Heart left ventricle (tissue), 13 donors: ENCODE measurements at regions not wholly inside any gene's neighbourhood (a gene's known extent, or its start where the extent isn't known, plus 50 kb on each side); places are given as distances from the start of the nearest gene placed in this dataset.

Experiments
- POLR2A ChIP-seq, 2 donors: fragments of 450-650 bp; IDR thresholded peaks; one replicate each; pipeline ENCODE4 v1.6.1; 2017; ENCODE audit warnings: antibody characterized with exemption in 2 of 2, mild to moderate bottlenecking in 2 of 2, moderate library complexity in 2 of 2
- TF ChIP-seq, protein P1 (sequence below), 12 donors: fragments of 200-600 bp; sonication (generic) in 4 of 12; IDR thresholded peaks; one replicate each; pipeline versions ENCODE4 v1.5.0 to v1.8.0; 2018 to 2022; ENCODE audit warnings: antibody characterized with exemption in 12 of 12, mild to moderate bottlenecking in 5 of 12
- donor health status: ischemic (EF 13 %, LVEDD 7.1; RV severe dilation, severe dysfunction).
- donor health status: DM: no; HTN: yes; CAD: no.
- donor health status: DM: no; HTN: no; CAD: no.
- donor health status: ischemic (EF 25% LVEDD 6.9; RV normal size, moderate dysfunction).
- donor health status: ischemic (EF 25% LVEDD 5.7; RV mildly dilated, moderate dysfunction).
- donor health status: ischemic (EF 35%, LVEDD 5.7; RV mildly dilated, moderate dysfunction).
- donor health status: nonischemic (EF 11% LVEDD 7.7; RV severe dilation, severe dysfunction).
- donor health status: DM: yes; HTN: yes; CAD: no.
- donor health status: PGD.
- donor health status: ischemic (EF 29% LVEDD 5.4; RV normal size, mild dysfunction).
- donor health status: nonischemic (EF 23%, LVEDD 6.1; RV moderate dilation, normal function).

DNA sequence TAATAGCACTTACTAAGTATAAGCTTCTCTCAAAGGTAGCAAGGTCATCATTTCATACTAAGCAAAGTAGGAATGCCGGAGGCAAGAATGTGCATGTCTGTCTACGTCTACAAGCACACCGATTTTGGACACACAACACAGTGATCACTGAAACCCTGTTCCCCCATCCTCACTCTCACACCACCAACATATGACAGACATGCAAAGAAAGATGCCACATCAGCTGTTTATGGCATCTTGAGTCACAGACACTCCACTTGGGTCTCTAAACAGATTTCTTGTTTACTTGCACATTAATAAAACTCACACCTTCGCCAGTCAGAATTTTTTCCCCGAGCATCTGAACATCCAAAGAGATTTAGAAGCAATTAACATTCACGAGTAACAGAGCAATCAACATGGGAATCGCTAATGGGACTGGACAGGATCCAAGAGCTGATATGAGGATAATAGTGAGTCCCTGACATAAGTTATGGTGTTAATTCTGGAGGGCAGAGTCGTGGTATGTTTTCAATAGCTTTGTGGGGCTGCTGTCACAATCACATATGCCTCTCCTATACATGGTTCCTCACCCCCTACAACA lies 324.1 kb downstream of the DHX15 start:
- TF ChIP-seq, protein P1, sequence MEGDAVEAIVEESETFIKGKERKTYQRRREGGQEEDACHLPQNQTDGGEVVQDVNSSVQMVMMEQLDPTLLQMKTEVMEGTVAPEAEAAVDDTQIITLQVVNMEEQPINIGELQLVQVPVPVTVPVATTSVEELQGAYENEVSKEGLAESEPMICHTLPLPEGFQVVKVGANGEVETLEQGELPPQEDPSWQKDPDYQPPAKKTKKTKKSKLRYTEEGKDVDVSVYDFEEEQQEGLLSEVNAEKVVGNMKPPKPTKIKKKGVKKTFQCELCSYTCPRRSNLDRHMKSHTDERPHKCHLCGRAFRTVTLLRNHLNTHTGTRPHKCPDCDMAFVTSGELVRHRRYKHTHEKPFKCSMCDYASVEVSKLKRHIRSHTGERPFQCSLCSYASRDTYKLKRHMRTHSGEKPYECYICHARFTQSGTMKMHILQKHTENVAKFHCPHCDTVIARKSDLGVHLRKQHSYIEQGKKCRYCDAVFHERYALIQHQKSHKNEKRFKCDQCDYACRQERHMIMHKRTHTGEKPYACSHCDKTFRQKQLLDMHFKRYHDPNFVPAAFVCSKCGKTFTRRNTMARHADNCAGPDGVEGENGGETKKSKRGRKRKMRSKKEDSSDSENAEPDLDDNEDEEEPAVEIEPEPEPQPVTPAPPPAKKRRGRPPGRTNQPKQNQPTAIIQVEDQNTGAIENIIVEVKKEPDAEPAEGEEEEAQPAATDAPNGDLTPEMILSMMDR (IDR thresholded peaks at IDR 0.05): no peak
- no peak for TF ChIP-seq POLR2A (IDR thresholded peaks at IDR 0.05)
